ENCODE measurements at regions not wholly inside any gene's neighbourhood (a gene's known extent, or its start where the extent isn't known, plus 50 kb on each side); places are given as distances from the start of the nearest gene placed in this dataset.

DNA sequence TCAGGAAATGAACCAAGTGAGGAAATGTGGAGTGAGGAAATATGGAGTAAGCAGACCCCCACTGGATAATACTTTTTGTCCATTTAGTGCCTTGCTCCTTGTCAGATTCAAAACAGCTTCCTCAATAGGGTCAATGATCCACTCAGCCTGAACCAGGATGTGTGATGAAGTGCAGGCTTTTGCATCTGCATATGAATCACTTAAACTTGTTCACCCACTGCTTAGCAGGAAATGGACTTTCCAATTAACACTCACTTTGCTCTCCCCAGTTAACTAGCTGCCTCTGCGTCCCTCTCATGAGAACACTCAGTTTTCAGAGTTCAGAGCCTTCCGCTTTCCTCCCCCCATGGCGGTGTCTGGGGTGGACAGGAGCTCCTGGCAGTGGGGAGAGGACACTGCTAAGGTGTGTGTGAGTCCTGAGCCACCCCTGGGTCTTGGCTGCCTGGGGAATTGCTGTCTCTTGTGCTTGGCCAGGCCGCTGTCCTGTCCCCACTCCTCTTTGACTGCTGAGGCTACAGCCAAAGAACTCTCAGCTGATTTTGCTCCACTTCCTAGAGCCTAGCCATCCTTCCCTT is 621.8 kb downstream of the CDH26 start:
- TF ChIP-seq, protein P1, sequence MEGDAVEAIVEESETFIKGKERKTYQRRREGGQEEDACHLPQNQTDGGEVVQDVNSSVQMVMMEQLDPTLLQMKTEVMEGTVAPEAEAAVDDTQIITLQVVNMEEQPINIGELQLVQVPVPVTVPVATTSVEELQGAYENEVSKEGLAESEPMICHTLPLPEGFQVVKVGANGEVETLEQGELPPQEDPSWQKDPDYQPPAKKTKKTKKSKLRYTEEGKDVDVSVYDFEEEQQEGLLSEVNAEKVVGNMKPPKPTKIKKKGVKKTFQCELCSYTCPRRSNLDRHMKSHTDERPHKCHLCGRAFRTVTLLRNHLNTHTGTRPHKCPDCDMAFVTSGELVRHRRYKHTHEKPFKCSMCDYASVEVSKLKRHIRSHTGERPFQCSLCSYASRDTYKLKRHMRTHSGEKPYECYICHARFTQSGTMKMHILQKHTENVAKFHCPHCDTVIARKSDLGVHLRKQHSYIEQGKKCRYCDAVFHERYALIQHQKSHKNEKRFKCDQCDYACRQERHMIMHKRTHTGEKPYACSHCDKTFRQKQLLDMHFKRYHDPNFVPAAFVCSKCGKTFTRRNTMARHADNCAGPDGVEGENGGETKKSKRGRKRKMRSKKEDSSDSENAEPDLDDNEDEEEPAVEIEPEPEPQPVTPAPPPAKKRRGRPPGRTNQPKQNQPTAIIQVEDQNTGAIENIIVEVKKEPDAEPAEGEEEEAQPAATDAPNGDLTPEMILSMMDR (IDR thresholded peaks at IDR 0.05; ENCODE audit: borderline replicate concordance) = no peak
- no peaks in the 10 kb centered on the region for H3K9me3 ChIP-seq (replicated peaks)
- peaks cover 8% of the 10 kb centered on the region for H3K27me3 ChIP-seq (ENCODE audit: low read depth)
- H3K36me3 ChIP-seq = no peaks in the 10 kb centered on the region
- intact Hi-C loops (cut with micrococcal nuclease) = no loop called here
- H3K4me1 ChIP-seq = no peaks in the 10 kb centered on the region
- no peak overlapping the region for H3K4me3 ChIP-seq
- no peak overlapping the region for H3K27ac ChIP-seq (replicated peaks)
- no peak for DNase-seq

DNA sequence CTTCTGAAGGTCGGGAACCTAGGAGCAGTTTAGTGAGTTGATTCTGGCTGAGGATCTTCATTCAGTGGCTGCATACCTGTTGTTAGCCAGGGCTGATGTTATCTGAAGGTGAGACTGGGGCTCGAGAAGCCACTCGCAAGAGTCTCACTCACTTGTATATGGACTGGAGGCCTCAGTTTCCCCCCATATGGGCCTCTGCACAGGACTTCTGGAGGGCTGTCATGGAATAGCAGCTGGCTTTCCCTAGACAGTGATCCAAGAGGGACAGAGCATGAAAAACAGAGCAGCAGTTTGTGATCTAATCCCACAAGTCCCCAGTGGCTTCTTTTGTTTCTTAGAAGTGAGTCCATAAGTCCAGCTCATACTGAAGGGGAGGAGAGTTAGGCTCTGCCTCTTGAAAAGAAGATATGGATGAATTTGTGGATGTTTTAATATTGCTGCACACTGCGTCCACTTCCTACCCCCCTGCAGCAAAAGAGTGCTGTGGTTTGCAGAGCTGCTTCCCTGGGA is 623.4 kb downstream of the CDH26 start:
- TF ChIP-seq, protein P1 (IDR thresholded peaks at IDR 0.05; ENCODE audit: borderline replicate concordance) = no peak
- DNase-seq = no peak
- Histone ChIP-seq H3K36me3 (no peaks in the 10 kb centered on the region), H3K9me3 (replicated peaks) (no peaks in the 10 kb centered on the region), H3K27me3 (ENCODE audit: low read depth) (peaks cover 5% of the 10 kb centered on the region), H3K4me1 (no peaks in the 10 kb centered on the region), H3K4me3 (no peak overlapping the region), H3K27ac (replicated peaks) (no peak overlapping the region)
- intact Hi-C loops (cut with micrococcal nuclease) = no loop called here

DNA sequence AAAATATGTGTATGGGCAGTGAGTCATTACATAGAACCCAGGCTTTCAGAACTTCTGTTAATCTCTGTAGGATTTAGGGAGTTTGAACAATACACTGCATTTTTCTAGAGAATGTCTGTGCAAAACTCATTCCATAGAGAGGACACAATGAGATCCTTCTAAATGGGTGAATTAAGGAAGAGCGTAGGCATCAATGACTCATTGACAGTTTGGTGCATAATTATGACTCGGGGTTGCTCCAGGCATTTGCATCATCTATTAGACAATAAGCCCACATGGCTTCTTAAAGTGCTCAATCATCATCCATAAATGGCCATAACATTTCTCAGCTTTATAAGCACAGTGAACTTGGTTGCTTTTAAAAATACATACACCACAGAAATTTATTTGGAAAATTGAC is 625.5 kb downstream of the CDH26 start:
- Histone ChIP-seq H3K9me3 (replicated peaks) (no peaks in the 10 kb centered on the region), H3K27me3 (ENCODE audit: low read depth) (peaks cover 17% of the 10 kb centered on the region), H3K4me3 (no peak overlapping the region), H3K27ac (replicated peaks) (no peak overlapping the region), H3K4me1 (peaks cover 5% of the 10 kb centered on the region), H3K36me3 (no peaks in the 10 kb centered on the region)
- TF ChIP-seq, protein P1 (IDR thresholded peaks at IDR 0.05; ENCODE audit: borderline replicate concordance) = no peak
- intact Hi-C loops (cut with micrococcal nuclease) = no loop called here
- DNase-seq = no peak

DNA sequence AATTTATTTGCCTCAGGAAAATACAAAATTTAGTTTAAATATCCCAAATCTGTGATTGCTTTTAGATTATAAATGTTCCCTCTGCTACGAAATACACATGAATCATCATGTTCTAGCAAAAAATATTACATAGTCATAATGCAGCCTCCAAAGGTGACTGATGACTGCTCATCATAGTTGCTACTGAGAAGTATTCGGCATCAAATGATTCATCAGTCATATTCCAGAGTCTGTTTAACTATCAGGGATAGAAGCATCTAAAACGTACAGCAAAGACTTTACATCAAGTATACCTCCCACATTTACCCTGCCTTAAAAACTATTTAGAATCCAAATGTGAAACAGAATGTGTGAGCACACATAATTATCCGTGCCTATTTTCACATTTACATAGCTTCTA is 626.0 kb downstream of the CDH26 start:
- Histone ChIP-seq H3K4me1 (peaks cover 5% of the 10 kb centered on the region), H3K36me3 (no peaks in the 10 kb centered on the region), H3K9me3 (replicated peaks) (no peaks in the 10 kb centered on the region), H3K4me3 (no peak overlapping the region), H3K27me3 (ENCODE audit: low read depth) (peaks cover 17% of the 10 kb centered on the region), H3K27ac (replicated peaks) (no peak overlapping the region)
- TF ChIP-seq, protein P1 (IDR thresholded peaks at IDR 0.05; ENCODE audit: borderline replicate concordance) = no peak
- intact Hi-C loops (cut with micrococcal nuclease) = no loop called here
- no peak for DNase-seq

GRCh38 chr20:60585651-60586050 is 627.4 kb downstream of the CDH26 start:
- Histone ChIP-seq H3K4me3 (no peak overlapping the region), H3K36me3 (no peaks in the 10 kb centered on the region), H3K9me3 (replicated peaks) (no peaks in the 10 kb centered on the region), H3K27ac (replicated peaks) (no peak overlapping the region), H3K4me1 (peaks cover 5% of the 10 kb centered on the region), H3K27me3 (ENCODE audit: low read depth) (peaks cover 17% of the 10 kb centered on the region)
- TF ChIP-seq, protein P1 (IDR thresholded peaks at IDR 0.05; ENCODE audit: borderline replicate concordance) = no peak
- intact Hi-C loops (cut with micrococcal nuclease) = no loop called here
- no peak for DNase-seq
